Erythroblast (primary cell): ENCODE measurements at regions not wholly inside any gene's neighbourhood (a gene's known extent, or its start where the extent isn't known, plus 50 kb on each side); places are given as distances from the start of the nearest gene placed in this dataset.

Experiments used
- GATA1 ChIP-seq: IDR thresholded peaks from 2 replicates; pipeline ENCODE4 v1.6.1; 2011; ENCODE audit warnings: low read depth, mild to moderate bottlenecking, control low read depth, low read length, moderate library complexity
- POLR2A ChIP-seq: IDR thresholded peaks from 2 replicates; pipeline ENCODE4 v1.6.1; 2011; ENCODE audit warnings: mild to moderate bottlenecking, low read length

- no peak for TF ChIP-seq POLR2A
- TF ChIP-seq GATA1: no peak
Observed at GRCh38 chr3:139157161-139157932, 112.7 kb upstream of the PRR23C start.
